HCT116 (cell line): ENCODE measurements at regions not wholly inside any gene's neighbourhood (a gene's known extent, or its start where the extent isn't known, plus 50 kb on each side); places are given as distances from the start of the nearest gene placed in this dataset.

Experiments
- ATAC-seq: fragments of 200-7000 bp; cut with Tn5 transposase; 2 replicates; pipeline ENCODE4 v1.9.1; 2020; ENCODE audit warnings: mild to moderate bottlenecking, moderate library complexity
- BruUV-seq: library from RNA; stranded (reverse); fragments of 400-500 nt; replicated peaks from 2 replicates; lab custom pipeline; 2021; lab: Mats Ljungman, UMichigan
- CTCF ChIA-PET: fragments of 300-600 bp; sonication (Branson Sonifier 250); formaldehyde crosslinking; loops from one replicate; lab custom pipeline; 2021; ENCODE audit warnings: antibody characterized with exemption; lab: Charles Lee
- POLR2A ChIA-PET: fragments of 300-600, 350-600 bp; sonication (Branson Sonifier 250); formaldehyde crosslinking; loops from one replicate; lab custom pipeline; 2021; ENCODE audit warnings: antibody characterized with exemption; lab: Charles Lee
- RAD21 ChIA-PET, 2 experiments: fragments of 300-600 bp; sonication (Branson Sonifier 250); formaldehyde crosslinking; loops; one replicate each; lab custom pipeline; 2023; ENCODE audit warnings: low total read pairs in 2 of 2; ENCODE audit not compliant: uncharacterized antibody in 2 of 2, unreplicated experiment in 2 of 2, low non-redundant PET in 1 of 2; lab: Charles Lee
- DNase-seq: peaks from one replicate; pipeline ENCODE4 v3.0.0-alpha.2; 2010; ENCODE audit warnings: low read depth, low spot score
- H2AFZ ChIP-seq: fragments of 200-600 bp; shearing (Covaris generic), sonication (generic); 2 replicates; pipeline ENCODE4 v1.6.1; 2017; ENCODE audit warnings: low read depth, mixed run types, mixed read lengths, antibody characterized with exemption, low read length; ENCODE audit not compliant: poor library complexity, severe bottlenecking
- H3K27ac ChIP-seq: 2 replicates; pipeline ENCODE4 v1.5.1; 2012; ENCODE audit warnings: low read depth, low read length
- H3K27me3 ChIP-seq: fragments of 200-600 bp; sonication (generic); 2 replicates; pipeline ENCODE4 v1.6.1; 2016; ENCODE audit warnings: mixed run types, low read length, mixed read lengths; ENCODE audit not compliant: insufficient read depth
- H3K36me3 ChIP-seq, 2 experiments: fragments of 200-500 bp in 1 of 2; fragments of 200-600 bp in 1 of 2; sonication (Bioruptor generic) in 1 of 2; sonication (generic) in 1 of 2; 2 replicates each; pipeline versions ENCODE4 v1.5.1 to v1.6.1; 2014 to 2016; ENCODE audit warnings: low read length in 2 of 2, inconsistent platforms in 1 of 2, mixed read lengths in 1 of 2, mixed run types in 1 of 2; ENCODE audit not compliant: insufficient read depth in 2 of 2, control insufficient read depth in 1 of 2
- H3K4me1 ChIP-seq, 2 experiments: fragments of 200-600 bp in 1 of 2; sonication (generic) in 1 of 2; 2 replicates each; pipeline versions ENCODE4 v1.5.1 to v1.6.1; 2012 to 2017; ENCODE audit warnings: low read length in 2 of 2, inconsistent platforms in 1 of 2, mild to moderate bottlenecking in 1 of 2, mixed read lengths in 1 of 2, mixed run types in 1 of 2, moderate library complexity in 1 of 2; ENCODE audit not compliant: insufficient read depth in 2 of 2, control insufficient read depth in 1 of 2
- H3K4me2 ChIP-seq: fragments of 200-600 bp; sonication (generic); 2 replicates; pipeline ENCODE4 v1.6.1; 2017; ENCODE audit warnings: mixed run types, low read length, mixed read lengths
- H3K4me3 ChIP-seq, 2 experiments: fragments of 200-600 bp in 1 of 2; sonication (generic) in 1 of 2; replicated peaks in 1 of 2; 2 replicates each; pipeline ENCODE4 v1.5.1; 2011 to 2016; ENCODE audit warnings: low read length in 2 of 2, control low read depth in 1 of 2, low read depth in 1 of 2, mild to moderate bottlenecking in 1 of 2, mixed read lengths in 1 of 2, mixed run types in 1 of 2
- H3K79me2 ChIP-seq: fragments of 200-600 bp; sonication (generic); 2 replicates; pipeline ENCODE4 v1.6.1; 2017; ENCODE audit warnings: mild to moderate bottlenecking, mixed run types, low read length, moderate library complexity, mixed read lengths; ENCODE audit not compliant: insufficient read depth
- H3K9ac ChIP-seq: fragments of 200-600 bp; sonication (generic); 2 replicates; pipeline ENCODE4 v1.6.1; 2016; ENCODE audit warnings: low read length, mixed read lengths
- H3K9me2 ChIP-seq: fragments of 200-600 bp; sonication (generic), shearing (Covaris generic); 2 replicates; pipeline ENCODE4 v1.6.1; 2017; ENCODE audit warnings: mixed run types, mild to moderate bottlenecking, moderate library complexity; ENCODE audit not compliant: insufficient read depth
- H3K9me3 ChIP-seq, 2 experiments: fragments of 200-500 bp in 1 of 2; fragments of 200-600 bp in 1 of 2; sonication (Bioruptor generic) in 1 of 2; sonication (generic) in 1 of 2; 2 replicates each; pipeline ENCODE4 v1.6.1; 2014 to 2017; ENCODE audit warnings: low read length in 2 of 2, mixed read lengths in 2 of 2, inconsistent platforms in 1 of 2, low read depth in 1 of 2, mild to moderate bottlenecking in 1 of 2, mixed run types in 1 of 2, moderate library complexity in 1 of 2; ENCODE audit not compliant: control insufficient read depth in 1 of 2, insufficient read depth in 1 of 2
- H4K20me1 ChIP-seq: fragments of 200-600 bp; sonication (generic), shearing (Covaris generic); 2 replicates; pipeline ENCODE4 v1.6.1; 2017; ENCODE audit warnings: mixed run types, mild to moderate bottlenecking, moderate library complexity; ENCODE audit not compliant: insufficient read depth
- ATF3 ChIP-seq: IDR thresholded peaks from 2 replicates; pipeline ENCODE4 v1.6.1; 2012
- CBX3 ChIP-seq: IDR thresholded peaks from 2 replicates; pipeline ENCODE4 v1.6.1; 2012; ENCODE audit warnings: low read depth
- CEBPB ChIP-seq: IDR thresholded peaks from 2 replicates; pipeline ENCODE4 v1.6.1; 2012; ENCODE audit warnings: low read depth
- CTCF ChIP-seq, 3 experiments: fragments of 200-600 bp in 1 of 3; sonication (generic) in 1 of 3; IDR thresholded peaks in 2 of 3; conservative IDR thresholded peaks in 1 of 3; 2 replicates each; pipeline ENCODE4 v1.5.1; 2012 to 2017; ENCODE audit warnings: low read depth in 2 of 3, low read length in 2 of 3, antibody characterized with exemption in 1 of 3, borderline replicate concordance in 1 of 3, control low read depth in 1 of 3, mild to moderate bottlenecking in 1 of 3, mixed read lengths in 1 of 3, mixed run types in 1 of 3, moderate library complexity in 1 of 3; ENCODE audit not compliant: insufficient read depth in 1 of 3
- EGR1 ChIP-seq: IDR thresholded peaks from 2 replicates; pipeline ENCODE4 v1.6.1; 2012; ENCODE audit warnings: low read depth
- ELF1 ChIP-seq: IDR thresholded peaks from 2 replicates; pipeline ENCODE4 v1.6.1; 2012; ENCODE audit warnings: low read depth, borderline replicate concordance
- FOSL1 ChIP-seq: IDR thresholded peaks from 2 replicates; pipeline ENCODE4 v1.6.1; 2012; ENCODE audit warnings: low read depth
- JUND ChIP-seq: IDR thresholded peaks from 2 replicates; pipeline ENCODE4 v1.6.1; 2012
- POLR2A ChIP-seq: IDR thresholded peaks from 2 replicates; pipeline ENCODE4 v1.7.0; 2011; ENCODE audit warnings: borderline replicate concordance; ENCODE audit not compliant: insufficient read depth, insufficient read length; ENCODE audit errors: extremely low read depth
- POLR2AphosphoS5 ChIP-seq: IDR thresholded peaks from 2 replicates; pipeline ENCODE4 v1.6.1; 2011; ENCODE audit warnings: mild to moderate bottlenecking, low read depth, low read length, moderate library complexity
- RAD21 ChIP-seq: IDR thresholded peaks from 2 replicates; pipeline ENCODE4 v1.6.1; 2012; ENCODE audit warnings: low read depth, mild to moderate bottlenecking
- SIN3A ChIP-seq: IDR thresholded peaks from 2 replicates; pipeline ENCODE4 v1.6.1; 2012; ENCODE audit warnings: low read depth
- SP1 ChIP-seq: IDR thresholded peaks from 2 replicates; pipeline ENCODE4 v1.6.1; 2012; ENCODE audit warnings: low read depth
- SRF ChIP-seq: IDR thresholded peaks from 2 replicates; pipeline ENCODE4 v1.6.1; 2012; ENCODE audit warnings: low read depth
- TCF7L2 ChIP-seq: IDR thresholded peaks from 2 replicates; pipeline ENCODE4 v1.7.0; 2011; ENCODE audit warnings: borderline replicate concordance, inconsistent platforms; ENCODE audit not compliant: insufficient read depth, insufficient read length; ENCODE audit errors: extremely low read depth
- YY1 ChIP-seq: IDR thresholded peaks from 2 replicates; pipeline ENCODE4 v1.6.1; 2011; ENCODE audit warnings: low read length, low read depth, moderate library complexity, mild to moderate bottlenecking; ENCODE audit not compliant: insufficient replicate concordance; ENCODE audit errors: extremely low read depth
- ZFX ChIP-seq: fragments of 450-650 bp; IDR thresholded peaks from 2 replicates; pipeline ENCODE4 v1.6.1; 2017
- ZNF274 ChIP-seq: fragments of 200-500 bp; sonication (Bioruptor generic); IDR thresholded peaks from 2 replicates; pipeline ENCODE4 v1.6.1; 2014; ENCODE audit warnings: mild to moderate bottlenecking, low read depth, low read length, inconsistent platforms
- intact Hi-C: fragments of 100-400 bp; cut with micrococcal nuclease; formaldehyde crosslinking; loops from 2 replicates; pipeline ENCODE4 v1.10.0; 2022
- TF ChIP-seq, protein P1 (sequence below): IDR thresholded peaks from 2 replicates; pipeline ENCODE4 v1.6.1; 2011; ENCODE audit warnings: mild to moderate bottlenecking, low read length, moderate library complexity; ENCODE audit not compliant: insufficient replicate concordance; ENCODE audit errors: extremely low read depth

- TF ChIP-seq, protein P1, sequence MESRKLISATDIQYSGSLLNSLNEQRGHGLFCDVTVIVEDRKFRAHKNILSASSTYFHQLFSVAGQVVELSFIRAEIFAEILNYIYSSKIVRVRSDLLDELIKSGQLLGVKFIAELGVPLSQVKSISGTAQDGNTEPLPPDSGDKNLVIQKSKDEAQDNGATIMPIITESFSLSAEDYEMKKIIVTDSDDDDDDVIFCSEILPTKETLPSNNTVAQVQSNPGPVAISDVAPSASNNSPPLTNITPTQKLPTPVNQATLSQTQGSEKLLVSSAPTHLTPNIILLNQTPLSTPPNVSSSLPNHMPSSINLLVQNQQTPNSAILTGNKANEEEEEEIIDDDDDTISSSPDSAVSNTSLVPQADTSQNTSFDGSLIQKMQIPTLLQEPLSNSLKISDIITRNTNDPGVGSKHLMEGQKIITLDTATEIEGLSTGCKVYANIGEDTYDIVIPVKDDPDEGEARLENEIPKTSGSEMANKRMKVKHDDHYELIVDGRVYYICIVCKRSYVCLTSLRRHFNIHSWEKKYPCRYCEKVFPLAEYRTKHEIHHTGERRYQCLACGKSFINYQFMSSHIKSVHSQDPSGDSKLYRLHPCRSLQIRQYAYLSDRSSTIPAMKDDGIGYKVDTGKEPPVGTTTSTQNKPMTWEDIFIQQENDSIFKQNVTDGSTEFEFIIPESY = no peak
Measured at GRCh38 chr5:110968246-110969005, 103.1 kb upstream of the TSLP start (continued).

GRCh38 chr5:110969502-110969901 lies 102.0 kb upstream of the TSLP start:
- Histone ChIP-seq H3K27me3 (no peaks in the 10 kb centered on the region), H3K4me1 (no peaks in the 10 kb centered on the region), H3K9ac (no peak overlapping the region), H3K79me2 (no peaks in the 10 kb centered on the region), H3K4me2 (no peak overlapping the region), H3K36me3 (no peaks in the 10 kb centered on the region; a peak in 1 of 4 replicates), H3K9me3 (no peaks in the 10 kb centered on the region), H3K9me2 (no peaks in the 10 kb centered on the region), H3K27ac (no peak overlapping the region), H2AFZ (no peak overlapping the region), H4K20me1 (no peaks in the 10 kb centered on the region), H3K4me3 (no peak overlapping the region)
- RAD21 ChIA-PET = no interaction called here
- DNase-seq = no peak
- CTCF ChIA-PET = no interaction called here
- TF ChIP-seq CBX3 (no peak), ATF3 (no peak), EGR1 (no peak), CTCF (IDR thresholded peaks at IDR 0.05 in 2 of 3, conservative IDR thresholded peaks at IDR 0.05 in 1 of 3; ENCODE audit: borderline replicate concordance in 1 of 3, insufficient read depth in 1 of 3, low read depth in 2 of 3, low read length in 2 of 3) (no peak), RAD21 (no peak), SP1 (no peak), POLR2AphosphoS5 (no peak), FOSL1 (no peak), SRF (no peak), ZFX (no peak), JUND (no peak), ELF1 (no peak), CEBPB (no peak), POLR2A (no peak), TCF7L2 (no peak), ZNF274 (no peak), YY1 (no peak), SIN3A (no peak)
- TF ChIP-seq, protein P1 = no peak
- no TSS peak for BruUV-seq
- intact Hi-C loops = no loop called here
- POLR2A ChIA-PET = no interaction called here
- no peak for ATAC-seq
